ENCODE measurements at regions not wholly inside any gene's neighbourhood (a gene's known extent, or its start where the extent isn't known, plus 50 kb on each side); places are given as distances from the start of the nearest gene placed in this dataset.

DNA sequence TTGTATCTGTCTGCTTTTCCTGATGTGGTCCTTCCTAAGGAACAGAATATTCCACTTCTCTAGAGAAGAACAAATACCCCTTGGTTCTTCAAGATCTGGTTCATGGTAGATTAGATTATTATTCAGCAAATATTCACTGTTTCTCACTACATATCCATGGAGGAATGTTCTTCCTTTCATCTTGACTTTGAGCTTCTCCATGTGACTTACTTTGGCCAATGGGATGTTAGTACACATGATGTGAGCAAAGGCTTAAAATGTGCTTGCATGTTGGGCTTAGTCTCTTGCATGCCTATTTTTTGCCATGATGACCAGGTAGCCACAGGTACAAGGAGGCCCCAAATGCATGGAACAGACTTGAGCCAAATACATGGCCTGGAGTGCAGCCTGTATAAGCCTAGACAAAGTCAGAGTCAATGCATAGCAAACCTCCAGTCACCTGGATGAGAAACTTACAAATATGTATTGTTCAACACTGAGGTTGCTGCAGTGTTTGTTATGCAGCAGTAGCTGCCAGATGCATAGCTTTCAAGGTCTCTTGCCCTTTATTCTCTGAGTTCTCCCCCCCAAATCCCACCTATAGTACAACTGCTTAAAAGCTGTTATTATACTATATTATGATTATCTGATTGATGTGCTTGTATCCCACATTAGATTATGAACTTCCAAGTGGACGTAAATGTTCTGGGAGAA is 50.0 kb upstream of the CHD6 start:
- POLR2A ChIA-PET: no interaction called here
- DNase-seq: no peak
- Mint-ChIP-seq H3K36me3 (no peaks in the 10 kb centered on the region), H3K27ac (no peak overlapping the region), H3K27me3 (peaks cover 29% of the 10 kb centered on the region), H3K4me3 (no peak overlapping the region), H3K9me3 (no peaks in the 10 kb centered on the region), H3K4me1 (ENCODE audit: low read depth) (no peaks in the 10 kb centered on the region)
- intact Hi-C loops (cut with micrococcal nuclease): no loop called here
- CTCF ChIA-PET: interaction anchor here (1.1 kb wide), 1 partner anchor 29 kb away, joined by 4 read pairs; no protein-coding TSS in a partner anchor
